K562 (cell line): ENCODE measurements at regions not wholly inside any gene's neighbourhood (a gene's known extent, or its start where the extent isn't known, plus 50 kb on each side); places are given as distances from the start of the nearest gene placed in this dataset.

Source experiments
- ATAC-seq: fragments of 200-7000 bp; cut with Tn5 transposase; 3 replicates; pipeline ENCODE4 v1.9.1; 2020; ENCODE audit warnings: moderate library complexity
- BruUV-seq: library from RNA; stranded (reverse); fragments of 400-500 nt; replicated peaks from 2 replicates; lab custom pipeline; 2021; lab: Mats Ljungman, UMichigan
- CTCF ChIA-PET: fragments of 300-600 bp; formaldehyde crosslinking; extraction: SDS; loops from one replicate; lab custom pipeline; 2021; ENCODE audit warnings: low intra/inter-chr PET ratio; lab: Yijun Ruan, JAX
- POLR2A ChIA-PET: fragments of 300-600, 350-650 bp; sonication (Branson Sonifier 250); formaldehyde crosslinking; extraction: SDS; loops from one replicate; lab custom pipeline; 2021; ENCODE audit warnings: antibody characterized with exemption, inconsistent platforms; lab: Yijun Ruan, JAX
- DNase-seq, 4 experiments: peaks; one replicate each; pipeline versions ENCODE4 v3.0.0 to v3.0.0-alpha.2; 2011 to 2018; ENCODE audit warnings: low spot score in 3 of 4, mixed read lengths in 3 of 4; ENCODE audit errors: extremely low read depth in 1 of 4
- FAIRE-seq: peaks from 2 replicates; lab custom pipeline; 2011; peaks lifted over from hg19 to GRCh38; lab: Jason Lieb, UNC
- H2AFZ ChIP-seq: 2 replicates; pipeline ENCODE4 v1.6.0; 2011; ENCODE audit warnings: low read depth, low read length, control low read depth, inconsistent platforms
- H3K27ac ChIP-seq: fragments of 200-600 bp; 3 replicates; pipeline ENCODE4 v1.8.0; 2011; ENCODE audit warnings: low read depth, mild to moderate bottlenecking, control low read depth, inconsistent platforms, low read length, moderate library complexity, mixed read lengths; ENCODE audit errors: extremely low read depth
- H3K27me3 ChIP-seq, 2 experiments: fragments of 300-600 bp in 1 of 2; 2 replicates in 1 of 2; 3 replicates in 1 of 2; pipeline versions ENCODE4 v1.6.0 to v1.8.0; 2011; ENCODE audit warnings: inconsistent platforms in 2 of 2, low read length in 2 of 2, mild to moderate bottlenecking in 1 of 2, mixed read lengths in 1 of 2, moderate library complexity in 1 of 2; ENCODE audit not compliant: control insufficient read depth in 2 of 2, insufficient read depth in 2 of 2
- H3K36me3 ChIP-seq: fragments of 300-600 bp; 3 replicates; pipeline ENCODE4 v1.8.0; 2011; ENCODE audit warnings: mild to moderate bottlenecking, low read length, inconsistent platforms; ENCODE audit not compliant: control insufficient read depth, insufficient read depth
- H3K4me1 ChIP-seq, 2 experiments: fragments of 200-600 bp in 1 of 2; replicated peaks in 1 of 2; 2 replicates in 1 of 2; 3 replicates in 1 of 2; pipeline versions ENCODE4 v1.5.1 to v1.8.0; 2011; ENCODE audit warnings: inconsistent platforms in 2 of 2, low read length in 2 of 2, mild to moderate bottlenecking in 1 of 2, mixed read lengths in 1 of 2, moderate library complexity in 1 of 2; ENCODE audit not compliant: control insufficient read depth in 2 of 2, insufficient read depth in 2 of 2
- H3K4me2 ChIP-seq: 2 replicates; pipeline ENCODE4 v1.6.1; 2011; ENCODE audit warnings: low read length, control low read depth, inconsistent platforms, mixed read lengths; ENCODE audit not compliant: insufficient read depth
- H3K4me3 ChIP-seq: fragments of 200-600 bp; sonication (generic), shearing (Covaris generic); 2 replicates; pipeline ENCODE4 v1.5.1; 2016; ENCODE audit warnings: control low read depth, inconsistent platforms
- H3K79me2 ChIP-seq: fragments of 200-600 bp; 3 replicates; pipeline ENCODE4 v1.8.0; 2011; ENCODE audit warnings: low read length, inconsistent platforms; ENCODE audit not compliant: control insufficient read depth, insufficient read depth
- H3K9ac ChIP-seq, 2 experiments: 2 replicates each; pipeline versions ENCODE4 v1.6.0 to v1.6.1; 2011; ENCODE audit warnings: low read depth in 2 of 2, low read length in 2 of 2, control low read depth in 1 of 2, inconsistent platforms in 1 of 2, mild to moderate bottlenecking in 1 of 2, mixed read lengths in 1 of 2; ENCODE audit not compliant: insufficient read depth in 1 of 2
- H3K9me1 ChIP-seq: one replicate; pipeline ENCODE4 v1.6.0; 2011; ENCODE audit warnings: inconsistent platforms, mild to moderate bottlenecking, low read length, moderate library complexity; ENCODE audit not compliant: control insufficient read depth, insufficient read depth
- H3K9me3 ChIP-seq: replicated peaks from 2 replicates; pipeline ENCODE4 v1.5.1; 2011; ENCODE audit warnings: low read depth, low read length, inconsistent platforms; ENCODE audit not compliant: control insufficient read depth, insufficient read depth
- H4K20me1 ChIP-seq: replicated peaks from 2 replicates; pipeline ENCODE4 v1.6.1; 2011; ENCODE audit warnings: low read length, inconsistent platforms, mixed read lengths; ENCODE audit not compliant: control insufficient read depth, insufficient read depth
- ARID3A ChIP-seq: IDR thresholded peaks from 2 replicates; pipeline ENCODE4 v1.6.1; 2012; ENCODE audit warnings: low read depth, low read length, improper control_type of control experiment, borderline replicate concordance
- ATF1 ChIP-seq, 2 experiments: fragments of 450-650 bp in 1 of 2; IDR thresholded peaks; 2 replicates each; pipeline ENCODE4 v1.6.1; 2016; ENCODE audit warnings: missing compliant biosample characterization in 1 of 2, missing genetic modification characterization in 1 of 2
- CBX2 ChIP-seq: fragments of 200-600 bp; sonication (generic); IDR thresholded peaks from one replicate; pipeline ENCODE4 v1.6.1; 2012; ENCODE audit warnings: mild to moderate bottlenecking, low read length, inconsistent platforms; ENCODE audit not compliant: insufficient read depth, poor library complexity, severe bottlenecking
- GABPB2 ChIP-seq: fragments of 250-450 bp; sonication (Bioruptor Pico); conservative IDR thresholded peaks from 2 replicates; pipeline ENCODE4 v1.5.1; 2021; ENCODE audit warnings: mild to moderate bottlenecking
- MXD1 ChIP-seq: fragments of 250-450 bp; sonication (Bioruptor Pico); IDR thresholded peaks from 2 replicates; pipeline ENCODE4 v1.8.0; 2021; ENCODE audit warnings: borderline replicate concordance, mild to moderate bottlenecking, moderate library complexity; ENCODE audit not compliant: poor library complexity, severe bottlenecking
- MYBL2 ChIP-seq, 2 experiments: fragments of 450-650 bp in 1 of 2; sonication (generic) in 1 of 2; formaldehyde crosslinking in 1 of 2; IDR thresholded peaks; 2 replicates each; pipeline versions ENCODE4 v1.6.1 to v1.8.1; 2017 to 2022; ENCODE audit warnings: borderline replicate concordance in 1 of 2, inconsistent platforms in 1 of 2, low read depth in 1 of 2, mild to moderate bottlenecking in 1 of 2, missing genetic modification reagents in 1 of 2, moderate library complexity in 1 of 2
- NCOA1 ChIP-seq: fragments of 450-650 bp; IDR thresholded peaks from 2 replicates; pipeline ENCODE4 v1.6.1; 2016; ENCODE audit warnings: low read depth
- POLR2G ChIP-seq: fragments of 200-400 bp; formaldehyde crosslinking; IDR thresholded peaks from 2 replicates; pipeline ENCODE4 v1.6.1; 2017; ENCODE audit warnings: low read depth, mild to moderate bottlenecking, antibody characterized with exemption, low read length, moderate library complexity
- RBM25 ChIP-seq: fragments of 200-400 bp; formaldehyde crosslinking; IDR thresholded peaks from 2 replicates; pipeline ENCODE4 v1.6.1; 2018; ENCODE audit warnings: low read length, low read depth, moderate library complexity; ENCODE audit not compliant: severe bottlenecking
- TAF1 ChIP-seq: IDR thresholded peaks from 2 replicates; pipeline ENCODE4 v1.6.1; 2011; ENCODE audit warnings: mild to moderate bottlenecking, low read length, moderate library complexity; ENCODE audit not compliant: insufficient read depth, control insufficient read depth, severe bottlenecking; ENCODE audit errors: extremely low read depth
- TRIM25 ChIP-seq: fragments of 450-650 bp; IDR thresholded peaks from 2 replicates; pipeline ENCODE4 v1.7.0; 2016; ENCODE audit warnings: borderline replicate concordance
- U2AF1 ChIP-seq: fragments of 200-400 bp; formaldehyde crosslinking; optimal IDR thresholded peaks from 2 replicates; pipeline ENCODE3; 2017; ENCODE audit warnings: mild to moderate bottlenecking, low read depth, low read length, moderate library complexity
- ZBED1 ChIP-seq: IDR thresholded peaks from 2 replicates; pipeline ENCODE4 v1.6.1; 2014
- ZNF695 ChIP-seq: fragments of 450-650 bp; formaldehyde crosslinking; IDR thresholded peaks from 2 replicates; pipeline ENCODE4 v1.4.0; 2020; ENCODE audit warnings: mild to moderate bottlenecking, moderate library complexity
- WGBS: fragments of 100-300 bp; shearing (Covaris generic); methylation state at CpG from one replicate; pipeline ENCODE4 v1.1.6; 2016; ENCODE audit warnings: low coverage, mixed read lengths; ENCODE audit not compliant: insufficient coverage; ENCODE audit errors: missing lambda C conversion rate; 5-methylcytosine and 5-hydroxymethylcytosine counted together
- in situ Hi-C: fragments of 300-500 bp; cut with MboI; formaldehyde crosslinking; loops from 4 replicates; pipeline ENCODE4 v1.15.0; 2018; ENCODE audit warnings: inconsistent platforms, mixed read lengths
- intact Hi-C: fragments of 100-400 bp; cut with micrococcal nuclease; formaldehyde crosslinking; loops from 2 replicates; pipeline ENCODE4 v1.14.2; 2022

- ATAC-seq (no peak), FAIRE-seq (no peak), DNase-seq (no peak)
- WGBS, result 13% methylated on average over 5 of the region's 6 CpGs
- Histone ChIP-seq H3K36me3 (no peaks in the 10 kb centered on the region), H2AFZ (no peak overlapping the region), H3K9me1 (no peaks in the 10 kb centered on the region), H3K4me3 (no peak overlapping the region), H3K27ac (no peak overlapping the region), H3K9me3 (no peaks in the 10 kb centered on the region), H3K79me2 (no peaks in the 10 kb centered on the region), H3K9ac (no peak overlapping the region), H3K4me2 (no peak overlapping the region), H4K20me1 (no peaks in the 10 kb centered on the region), H3K27me3 (no peaks in the 10 kb centered on the region), H3K4me1 (no peaks in the 10 kb centered on the region)
- CTCF ChIA-PET, result no interaction called here
- intact Hi-C loops, result no loop called here
- TF ChIP-seq TRIM25 (no peak), GABPB2 (CRISPR knock-in tag) (no peak), MYBL2 (IDR thresholded peaks at IDR 0.05; ENCODE audit: low read depth) (no peak), MYBL2 (CRISPR knock-in tag; IDR thresholded peaks at IDR 0.05; ENCODE audit: borderline replicate concordance) (no peak), ZNF695 (CRISPR knock-in tag) (no peak), CBX2 (no peak), ATF1 (CRISPR knock-in tag; IDR thresholded peaks at IDR 0.05) (no peak), ATF1 (tag; IDR thresholded peaks at IDR 0.05) (no peak), U2AF1 (no peak), MXD1 (CRISPR knock-in tag) (no peak), ZBED1 (no peak), NCOA1 (no peak), POLR2G (no peak), TAF1 (no peak), ARID3A (no peak), RBM25 (no peak)
- in situ Hi-C loops, result no loop called here
- POLR2A ChIA-PET, result no interaction called here
- BruUV-seq, result no TSS peak
These were observed 303.5 kb downstream of the PLK2 start for GRCh38 chr5:58156361-58156760.
